ENCODE measurements at regions not wholly inside any gene's neighbourhood (a gene's known extent, or its start where the extent isn't known, plus 50 kb on each side); places are given as distances from the start of the nearest gene placed in this dataset.

GRCh38 chr11:109547356-109548027 lies 125.5 kb downstream of the C11orf87 start:
- in situ Hi-C loops (cut with HindIII; ENCODE audit: low pct_unique_long_range_greater_than_20kb, low sequenced_read_pairs): no loop called here
- peak; percentile 21 for DNase-seq (ENCODE audit: low read depth)

- no peak for DNase-seq (ENCODE audit: low read depth)
- in situ Hi-C loops (cut with HindIII; ENCODE audit: low pct_unique_long_range_greater_than_20kb, low sequenced_read_pairs): no loop called here
These were observed 130.4 kb downstream of the C11orf87 start for GRCh38 chr11:109552376-109552775.

GRCh38 chr11:109553284-109553683 lies 131.3 kb downstream of the C11orf87 start:
- in situ Hi-C loops (cut with HindIII; ENCODE audit: low pct_unique_long_range_greater_than_20kb, low sequenced_read_pairs): no loop called here
- DNase-seq (ENCODE audit: low read depth): no peak

GRCh38 chr11:109554951-109555350 lies 133.0 kb downstream of the C11orf87 start:
- no peak for DNase-seq (ENCODE audit: low read depth)
- in situ Hi-C loops (cut with HindIII; ENCODE audit: low pct_unique_long_range_greater_than_20kb, low sequenced_read_pairs): no loop called here

- DNase-seq (ENCODE audit: low read depth): no peak
- in situ Hi-C loops (cut with HindIII; ENCODE audit: low pct_unique_long_range_greater_than_20kb, low sequenced_read_pairs): no loop called here
These were observed 142.3 kb downstream of the C11orf87 start for GRCh38 chr11:109564241-109564640.

GRCh38 chr11:109582470-109582869 lies 160.5 kb downstream of the C11orf87 start:
- in situ Hi-C loops (cut with HindIII; ENCODE audit: low pct_unique_long_range_greater_than_20kb, low sequenced_read_pairs): no loop called here
- no peak for DNase-seq (ENCODE audit: low read depth)

- in situ Hi-C loops (cut with HindIII; ENCODE audit: low pct_unique_long_range_greater_than_20kb, low sequenced_read_pairs): no loop called here
- DNase-seq (ENCODE audit: low read depth): no peak
These were observed 162.3 kb downstream of the C11orf87 start for GRCh38 chr11:109584001-109584972.

- DNase-seq (ENCODE audit: low read depth): no peak
- in situ Hi-C loops (cut with HindIII; ENCODE audit: low pct_unique_long_range_greater_than_20kb, low sequenced_read_pairs): no loop called here
These were observed 164.8 kb downstream of the C11orf87 start for GRCh38 chr11:109586789-109587188.

GRCh38 chr11:109590782-109591181 lies 168.8 kb downstream of the C11orf87 start:
- in situ Hi-C loops (cut with HindIII; ENCODE audit: low pct_unique_long_range_greater_than_20kb, low sequenced_read_pairs): no loop called here
- no peak for DNase-seq (ENCODE audit: low read depth)

- in situ Hi-C loops (cut with HindIII; ENCODE audit: low pct_unique_long_range_greater_than_20kb, low sequenced_read_pairs): no loop called here
- DNase-seq (ENCODE audit: low read depth): no peak
These were observed 175.3 kb downstream of the C11orf87 start for GRCh38 chr11:109597336-109597735.

GRCh38 chr11:109604481-109605400 lies 182.8 kb downstream of the C11orf87 start:
- DNase-seq (ENCODE audit: low read depth): no peak
- in situ Hi-C loops (cut with HindIII; ENCODE audit: low pct_unique_long_range_greater_than_20kb, low sequenced_read_pairs): no loop called here

GRCh38 chr11:109606256-109606655 lies 184.3 kb downstream of the C11orf87 start:
- in situ Hi-C loops (cut with HindIII; ENCODE audit: low pct_unique_long_range_greater_than_20kb, low sequenced_read_pairs): no loop called here
- no peak for DNase-seq (ENCODE audit: low read depth)

GRCh38 chr11:109609454-109610185 lies 187.6 kb downstream of the C11orf87 start:
- in situ Hi-C loops (cut with HindIII; ENCODE audit: low pct_unique_long_range_greater_than_20kb, low sequenced_read_pairs): no loop called here
- DNase-seq (ENCODE audit: low read depth): no peak

- in situ Hi-C loops (cut with HindIII; ENCODE audit: low pct_unique_long_range_greater_than_20kb, low sequenced_read_pairs): no loop called here
- DNase-seq (ENCODE audit: low read depth): no peak
These were observed 190.5 kb downstream of the C11orf87 start for GRCh38 chr11:109612496-109612895.

GRCh38 chr11:109619498-109619897 lies 197.5 kb downstream of the C11orf87 start:
- DNase-seq (ENCODE audit: low read depth): no peak

GRCh38 chr11:109629734-109630133 lies 207.7 kb downstream of the C11orf87 start:
- no peak for DNase-seq (ENCODE audit: low read depth)
- in situ Hi-C loops (cut with HindIII; ENCODE audit: low pct_unique_long_range_greater_than_20kb, low sequenced_read_pairs): no loop called here

More at GRCh38 chr11:109619498-109619897, 197.5 kb downstream of the C11orf87 start:
- in situ Hi-C loops (cut with HindIII; ENCODE audit: low pct_unique_long_range_greater_than_20kb, low sequenced_read_pairs): no loop called here

- in situ Hi-C loops (cut with HindIII; ENCODE audit: low pct_unique_long_range_greater_than_20kb, low sequenced_read_pairs): no loop called here
- peak; percentile 1 for DNase-seq (ENCODE audit: low read depth)
These were observed 219.6 kb downstream of the C11orf87 start for GRCh38 chr11:109641549-109641948.

- DNase-seq (ENCODE audit: low read depth): no peak
- in situ Hi-C loops (cut with HindIII; ENCODE audit: low pct_unique_long_range_greater_than_20kb, low sequenced_read_pairs): no loop called here
These were observed 222.2 kb downstream of the C11orf87 start for GRCh38 chr11:109644152-109644551.
